Caco-2 (cell line): ENCODE measurements at regions not wholly inside any gene's neighbourhood (a gene's known extent, or its start where the extent isn't known, plus 50 kb on each side); places are given as distances from the start of the nearest gene placed in this dataset.

ENCODE experiments used
- BruUV-seq: library from RNA; stranded (reverse); fragments of 400-500 nt; replicated peaks from 2 replicates; lab custom pipeline; 2021; lab: Mats Ljungman, UMichigan
- CTCF ChIA-PET: fragments of 300-600 bp; sonication (Branson Sonifier 250); formaldehyde crosslinking; loops from one replicate; lab custom pipeline; 2022; ENCODE audit warnings: antibody characterized with exemption; lab: Charles Lee
- POLR2A ChIA-PET: fragments of 300-600 bp; sonication (Branson Sonifier 250); formaldehyde crosslinking; loops from one replicate; lab custom pipeline; 2022; ENCODE audit warnings: antibody characterized with exemption; lab: Charles Lee
- DNase-seq, 2 experiments: peaks; one replicate each; pipeline versions ENCODE4 v3.0.0 to v3.0.0-alpha.2; 2020 to 2022
- H3K27me3 ChIP-seq: replicated peaks from 2 replicates; pipeline ENCODE4 v1.6.0; 2011; ENCODE audit warnings: low read length; ENCODE audit not compliant: control insufficient read depth, insufficient read depth
- H3K36me3 ChIP-seq: 2 replicates; pipeline ENCODE4 v1.5.1; 2011; ENCODE audit warnings: low read length; ENCODE audit not compliant: control insufficient read depth, insufficient read depth
- H3K4me1 ChIP-seq: fragments of 250-450 bp; sonication (Bioruptor Pico); 2 replicates; pipeline ENCODE4 v1.5.1; 2020; ENCODE audit warnings: mild to moderate bottlenecking
- H3K4me3 ChIP-seq: 2 replicates; pipeline ENCODE4 v1.5.1; 2011; ENCODE audit warnings: low read depth, mild to moderate bottlenecking, control low read depth, low read length
- H3K9me3 ChIP-seq: fragments of 250-450 bp; sonication (Bioruptor Pico); 2 replicates; pipeline ENCODE4 v1.5.1; 2020; ENCODE audit warnings: mild to moderate bottlenecking, moderate library complexity
- H3K27ac Mint-ChIP-seq: one replicate; pipeline ENCODE4 v1.8.0; 2022; ENCODE audit warnings: mixed read lengths; ENCODE audit not compliant: unreplicated experiment
- H3K27me3 Mint-ChIP-seq: one replicate; pipeline ENCODE4 v1.8.0; 2022; ENCODE audit warnings: mixed read lengths; ENCODE audit not compliant: insufficient read depth, unreplicated experiment
- H3K36me3 Mint-ChIP-seq: one replicate; pipeline ENCODE4 v1.8.0; 2022; ENCODE audit warnings: mild to moderate bottlenecking, mixed read lengths; ENCODE audit not compliant: insufficient read depth, unreplicated experiment
- H3K4me1 Mint-ChIP-seq: one replicate; pipeline ENCODE4 v1.8.0; 2022; ENCODE audit warnings: low read depth, mixed read lengths; ENCODE audit not compliant: unreplicated experiment
- H3K4me3 Mint-ChIP-seq: one replicate; pipeline ENCODE4 v1.8.0; 2022; ENCODE audit warnings: mild to moderate bottlenecking, moderate library complexity, mixed read lengths; ENCODE audit not compliant: unreplicated experiment
- H3K9me3 Mint-ChIP-seq: one replicate; pipeline ENCODE4 v1.8.0; 2022; ENCODE audit warnings: mixed read lengths; ENCODE audit not compliant: unreplicated experiment
- CTCF ChIP-seq, 2 experiments: fragments of 200-600 bp in 1 of 2; IDR thresholded peaks; 1 replicate in 1 of 2; 2 replicates in 1 of 2; pipeline versions ENCODE4 v1.5.1 to v1.8.0; 2011 to 2022; ENCODE audit warnings: antibody characterized with exemption in 1 of 2, control low read depth in 1 of 2, inconsistent platforms in 1 of 2, low read depth in 1 of 2, low read length in 1 of 2, mild to moderate bottlenecking in 1 of 2, moderate library complexity in 1 of 2; ENCODE audit not compliant: insufficient read depth in 1 of 2, severe bottlenecking in 1 of 2, unreplicated experiment in 1 of 2
- intact Hi-C: fragments of 100-400 bp; cut with micrococcal nuclease; formaldehyde crosslinking; loops from one replicate; pipeline ENCODE4 v1.10.0; 2022; ENCODE audit not compliant: unreplicated experiment

DNA sequence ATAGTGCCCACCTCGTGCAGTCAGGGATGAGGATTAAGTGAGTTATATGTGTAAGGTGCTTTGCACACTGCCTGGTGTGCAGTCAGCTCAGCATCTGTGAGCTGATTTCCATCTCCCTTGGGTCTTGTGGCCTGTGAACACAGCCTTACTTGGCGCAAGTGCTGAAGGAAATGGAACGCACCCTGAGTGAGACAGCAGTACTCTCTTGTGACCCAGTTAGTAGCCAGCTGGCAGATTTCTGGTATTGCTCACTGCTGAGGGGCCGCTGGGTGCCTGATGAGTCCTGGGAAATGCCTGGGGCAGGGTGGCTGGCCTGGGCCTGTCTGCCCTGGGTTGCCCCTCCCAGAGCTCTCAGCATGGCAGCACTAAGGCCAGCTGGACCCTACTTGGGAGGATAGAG is 90.9 kb upstream of the BOD1 start:
- Mint-ChIP-seq H3K4me1 (no peaks in the 10 kb centered on the region), H3K36me3 (no peaks in the 10 kb centered on the region), H3K9me3 (no peaks in the 10 kb centered on the region), H3K27me3 (no peaks in the 10 kb centered on the region), H3K27ac (no peak overlapping the region), H3K4me3 (no peak overlapping the region)
- no peaks in the 10 kb centered on the region for H3K36me3 ChIP-seq
- intact Hi-C loops, result no loop called here
- no peak for DNase-seq
- BruUV-seq, result no TSS peak
- TF ChIP-seq CTCF (IDR thresholded peaks at IDR 0.05; ENCODE audit: insufficient read depth in 1 of 2, low read depth in 1 of 2, low read length in 1 of 2, severe bottlenecking in 1 of 2, unreplicated experiment in 1 of 2), result no peak
- no peaks in the 10 kb centered on the region for H3K27me3 ChIP-seq
- no peak overlapping the region for H3K4me3 ChIP-seq
- POLR2A ChIA-PET, result no interaction called here
- no peaks in the 10 kb centered on the region for H3K9me3 ChIP-seq
- CTCF ChIA-PET, result no interaction called here
- H3K4me1 ChIP-seq, result no peaks in the 10 kb centered on the region

DNA sequence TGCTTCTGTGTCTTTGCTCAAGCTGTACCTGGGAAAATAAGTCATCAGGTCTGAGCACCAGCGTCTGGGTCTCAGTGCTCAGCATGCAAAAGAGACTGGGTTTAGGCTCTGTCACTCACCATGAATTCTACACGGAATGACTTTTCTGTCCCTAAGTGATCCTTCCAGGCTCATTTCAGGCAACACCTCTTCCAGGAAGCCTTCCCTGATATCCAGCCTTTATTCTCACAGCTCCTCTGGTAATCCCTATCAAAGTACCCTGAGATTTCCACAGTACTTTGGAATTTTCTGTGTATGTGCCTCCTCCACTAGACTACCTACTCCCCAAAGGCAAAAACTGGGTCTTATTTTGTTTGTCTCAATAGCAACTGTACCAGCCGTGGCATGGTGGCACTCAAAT is 92.7 kb upstream of the BOD1 start:
- Mint-ChIP-seq H3K36me3 (no peaks in the 10 kb centered on the region), H3K9me3 (no peaks in the 10 kb centered on the region), H3K4me3 (no peak overlapping the region), H3K27ac (no peak overlapping the region), H3K27me3 (no peaks in the 10 kb centered on the region), H3K4me1 (no peaks in the 10 kb centered on the region)
- Histone ChIP-seq H3K9me3 (no peaks in the 10 kb centered on the region), H3K27me3 (no peaks in the 10 kb centered on the region), H3K4me1 (no peaks in the 10 kb centered on the region), H3K36me3 (no peaks in the 10 kb centered on the region), H3K4me3 (no peak overlapping the region)
- no TSS peak for BruUV-seq
- DNase-seq, result no peak
- intact Hi-C loops, result no loop called here
- POLR2A ChIA-PET, result no interaction called here
- CTCF ChIA-PET, result no interaction called here
- no peak for TF ChIP-seq CTCF (IDR thresholded peaks at IDR 0.05; ENCODE audit: insufficient read depth in 1 of 2, low read depth in 1 of 2, low read length in 1 of 2, severe bottlenecking in 1 of 2, unreplicated experiment in 1 of 2)

- H3K4me3 ChIP-seq, result no peak overlapping the region
- Mint-ChIP-seq H3K27me3 (no peaks in the 10 kb centered on the region), H3K27ac (no peak overlapping the region), H3K4me1 (no peaks in the 10 kb centered on the region), H3K4me3 (no peak overlapping the region), H3K9me3 (no peaks in the 10 kb centered on the region), H3K36me3 (no peaks in the 10 kb centered on the region)
- H3K36me3 ChIP-seq, result no peaks in the 10 kb centered on the region
- POLR2A ChIA-PET, result no interaction called here
- intact Hi-C loops, result no loop called here
- H3K27me3 ChIP-seq, result no peaks in the 10 kb centered on the region
- DNase-seq, result no peak
- no peaks in the 10 kb centered on the region for H3K4me1 ChIP-seq
- no peaks in the 10 kb centered on the region for H3K9me3 ChIP-seq
- no TSS peak for BruUV-seq
- CTCF ChIA-PET, result no interaction called here
- TF ChIP-seq CTCF (IDR thresholded peaks at IDR 0.05; ENCODE audit: insufficient read depth in 1 of 2, low read depth in 1 of 2, low read length in 1 of 2, severe bottlenecking in 1 of 2, unreplicated experiment in 1 of 2), result no peak
These were observed 93.3 kb upstream of the BOD1 start for GRCh38 chr5:173709761-173710160.
